Mammary epithelial cell (primary cell): ENCODE measurements at regions not wholly inside any gene's neighbourhood (a gene's known extent, or its start where the extent isn't known, plus 50 kb on each side); places are given as distances from the start of the nearest gene placed in this dataset.

ENCODE experiments used
- EZH2 ChIP-seq: IDR thresholded peaks from 2 replicates; pipeline ENCODE4 v1.6.1; 2012; ENCODE audit warnings: low read length, inconsistent platforms, borderline replicate concordance
- TF ChIP-seq, protein P1 (sequence below), 2 donors: IDR thresholded peaks in 1 of 2; conservative IDR thresholded peaks in 1 of 2; 2 replicates each; pipeline ENCODE4 v1.5.1; 2011 to 2012; ENCODE audit warnings: inconsistent platforms in 2 of 2, low read length in 2 of 2, mild to moderate bottlenecking in 2 of 2, control low read depth in 1 of 2, low read depth in 1 of 2; ENCODE audit not compliant: insufficient read depth in 1 of 2; ENCODE audit errors: extremely low read depth in 1 of 2

DNA sequence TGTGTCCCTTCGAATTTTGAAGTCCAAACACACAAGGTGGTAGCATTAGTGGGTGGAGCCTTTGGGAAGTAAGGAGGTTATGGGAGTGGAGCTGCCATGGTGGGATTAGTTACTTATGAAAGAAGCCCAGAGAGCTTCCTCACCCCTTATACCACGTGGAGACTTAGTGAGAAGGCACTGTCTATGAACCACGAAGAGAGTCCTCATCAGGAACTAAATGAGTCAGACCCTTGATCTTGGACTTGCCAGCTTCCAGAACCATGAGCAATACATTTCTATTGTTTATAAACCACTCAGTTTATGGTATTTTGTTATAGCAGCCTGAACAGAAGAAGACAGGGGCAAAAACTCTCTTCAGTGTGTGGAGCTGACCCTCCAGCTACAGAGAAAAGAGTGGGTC lies 259.3 kb upstream of the AJAP1 start:
- TF ChIP-seq, protein P1, sequence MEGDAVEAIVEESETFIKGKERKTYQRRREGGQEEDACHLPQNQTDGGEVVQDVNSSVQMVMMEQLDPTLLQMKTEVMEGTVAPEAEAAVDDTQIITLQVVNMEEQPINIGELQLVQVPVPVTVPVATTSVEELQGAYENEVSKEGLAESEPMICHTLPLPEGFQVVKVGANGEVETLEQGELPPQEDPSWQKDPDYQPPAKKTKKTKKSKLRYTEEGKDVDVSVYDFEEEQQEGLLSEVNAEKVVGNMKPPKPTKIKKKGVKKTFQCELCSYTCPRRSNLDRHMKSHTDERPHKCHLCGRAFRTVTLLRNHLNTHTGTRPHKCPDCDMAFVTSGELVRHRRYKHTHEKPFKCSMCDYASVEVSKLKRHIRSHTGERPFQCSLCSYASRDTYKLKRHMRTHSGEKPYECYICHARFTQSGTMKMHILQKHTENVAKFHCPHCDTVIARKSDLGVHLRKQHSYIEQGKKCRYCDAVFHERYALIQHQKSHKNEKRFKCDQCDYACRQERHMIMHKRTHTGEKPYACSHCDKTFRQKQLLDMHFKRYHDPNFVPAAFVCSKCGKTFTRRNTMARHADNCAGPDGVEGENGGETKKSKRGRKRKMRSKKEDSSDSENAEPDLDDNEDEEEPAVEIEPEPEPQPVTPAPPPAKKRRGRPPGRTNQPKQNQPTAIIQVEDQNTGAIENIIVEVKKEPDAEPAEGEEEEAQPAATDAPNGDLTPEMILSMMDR (conservative IDR thresholded peaks at IDR 0.05 in 1 of 2, IDR thresholded peaks at IDR 0.05 in 1 of 2; ENCODE audit: extremely low read depth in 1 of 2, insufficient read depth in 1 of 2, low read depth in 1 of 2, low read length in 2 of 2), result no peak
- TF ChIP-seq EZH2, result no peak
